HG03460 (cell line): ENCODE measurements at regions not wholly inside any gene's neighbourhood (a gene's known extent, or its start where the extent isn't known, plus 50 kb on each side); places are given as distances from the start of the nearest gene placed in this dataset.
"Not testable (repeated sequence)": the region's sequence is repeated elsewhere in the genome, so short reads cannot be mapped to it uniquely, and the experiment has no call there.

Source experiments
- ATAC-seq: cut with Tn5 transposase; IDR thresholded peaks from one replicate; pipeline ENCODE4 v1.9.1; 2021; ENCODE audit not compliant: unreplicated experiment

DNA sequence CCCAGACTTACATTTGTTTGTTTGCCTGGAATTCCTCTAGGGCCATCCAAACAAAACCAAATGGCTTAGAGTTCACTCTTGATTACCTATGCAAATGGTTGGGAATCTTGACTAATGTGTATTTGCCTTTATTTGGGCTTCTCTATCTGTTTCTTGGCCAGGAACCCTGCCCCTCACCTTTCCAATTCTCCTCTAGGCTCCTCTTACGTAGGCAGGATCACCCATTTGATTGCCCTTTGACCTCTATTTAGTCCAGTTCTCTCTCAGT is 123.0 kb upstream of the DYRK2 start:
- no peak for ATAC-seq

DNA sequence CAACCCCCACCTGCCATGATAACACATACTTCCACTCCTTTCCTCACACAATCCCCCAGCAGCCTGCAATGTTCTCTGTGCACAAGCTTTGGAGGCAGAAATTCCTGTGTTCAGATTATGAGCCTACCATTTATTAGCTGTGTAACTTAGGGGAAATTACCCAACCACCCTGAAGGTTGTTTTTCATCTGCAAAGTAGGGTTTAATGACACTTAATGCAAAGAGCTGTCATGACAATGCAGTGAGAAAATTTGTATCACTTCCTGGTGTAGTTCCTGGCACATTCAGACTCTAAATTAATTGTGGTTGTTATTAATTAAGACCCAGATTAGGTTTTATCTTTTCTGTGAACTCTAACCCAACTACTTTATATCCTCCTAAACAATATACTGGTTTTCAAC is 122.4 kb upstream of the DYRK2 start:
- no peak for ATAC-seq

DNA sequence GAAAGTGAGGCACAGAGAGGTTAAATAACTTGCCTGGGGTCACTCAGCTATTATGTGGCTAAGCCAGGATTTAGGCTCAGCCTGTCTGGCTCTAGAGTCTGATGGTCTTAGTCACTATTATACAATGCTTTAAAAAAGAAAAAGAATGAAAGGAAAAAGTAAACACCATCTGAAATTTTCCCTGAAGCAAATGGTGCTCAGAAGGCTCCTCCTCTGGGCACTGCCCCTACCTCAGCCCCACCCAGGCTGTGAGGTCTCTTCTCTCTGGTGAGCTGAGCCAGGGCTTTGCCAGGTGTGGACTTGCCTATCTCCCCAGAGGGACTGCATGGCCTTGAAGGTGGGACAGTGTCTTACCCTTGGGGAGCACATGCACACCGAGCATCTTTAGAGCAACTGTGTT is 117.5 kb upstream of the DYRK2 start:
- ATAC-seq: no peak

DNA sequence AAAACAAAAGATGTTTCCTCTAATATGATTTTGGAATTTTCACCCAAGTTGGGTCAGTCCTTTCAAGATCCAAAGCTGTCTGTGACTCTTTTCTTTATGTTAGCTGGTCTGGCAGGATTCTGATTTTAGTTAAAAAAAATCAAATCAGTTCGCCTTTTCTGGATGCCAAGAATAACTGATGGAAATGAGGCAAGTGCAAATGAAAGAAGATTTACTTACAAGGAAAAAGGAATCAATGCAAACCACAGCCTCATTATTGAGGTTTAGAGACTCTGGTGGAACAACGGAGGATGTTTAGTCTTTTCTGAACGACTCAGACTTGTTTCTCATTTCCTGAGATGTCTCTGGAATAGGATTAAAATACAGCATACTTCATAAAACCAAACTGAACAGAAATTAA is 117.0 kb upstream of the DYRK2 start:
- ATAC-seq: no peak

DNA sequence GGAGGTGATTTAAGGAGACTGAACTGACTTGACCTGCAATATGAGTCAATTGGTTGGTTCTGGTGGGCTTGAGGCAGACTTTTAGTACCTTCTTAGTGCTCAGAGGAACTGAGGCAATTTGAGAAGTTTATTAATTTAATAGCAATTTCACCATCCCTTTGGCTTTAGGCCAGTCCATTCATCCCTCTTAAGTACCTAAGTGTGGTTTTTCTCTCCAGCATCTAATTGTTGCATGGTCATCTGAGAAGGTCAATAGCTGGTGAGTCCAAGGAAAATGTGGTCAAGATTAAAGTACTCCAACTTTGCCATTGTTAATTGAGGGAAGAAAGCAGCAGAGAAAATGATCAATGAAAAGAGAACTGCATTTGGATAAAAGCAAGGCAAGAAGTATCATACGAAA is 115.4 kb upstream of the DYRK2 start:
- no peak for ATAC-seq

DNA sequence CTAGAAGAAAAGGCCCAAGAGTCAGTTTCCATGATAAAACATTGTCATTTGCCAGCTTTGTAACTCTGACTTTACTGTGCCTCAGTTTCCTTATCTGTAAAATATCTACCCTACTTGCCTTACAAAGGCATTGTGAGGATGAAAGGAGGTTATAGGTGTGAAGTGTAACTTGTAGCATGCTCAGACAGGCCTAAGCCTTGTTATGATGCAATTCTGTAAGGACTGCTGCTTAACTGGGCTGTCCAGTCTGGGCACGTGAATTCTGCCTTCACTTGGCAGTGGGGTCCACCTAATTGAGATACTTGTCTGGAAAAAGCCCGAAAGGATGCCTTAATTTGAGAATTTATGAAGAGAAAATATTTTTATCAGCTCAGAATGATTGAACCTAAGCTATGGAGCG is 114.5 kb upstream of the DYRK2 start:
- ATAC-seq: no peak

DNA sequence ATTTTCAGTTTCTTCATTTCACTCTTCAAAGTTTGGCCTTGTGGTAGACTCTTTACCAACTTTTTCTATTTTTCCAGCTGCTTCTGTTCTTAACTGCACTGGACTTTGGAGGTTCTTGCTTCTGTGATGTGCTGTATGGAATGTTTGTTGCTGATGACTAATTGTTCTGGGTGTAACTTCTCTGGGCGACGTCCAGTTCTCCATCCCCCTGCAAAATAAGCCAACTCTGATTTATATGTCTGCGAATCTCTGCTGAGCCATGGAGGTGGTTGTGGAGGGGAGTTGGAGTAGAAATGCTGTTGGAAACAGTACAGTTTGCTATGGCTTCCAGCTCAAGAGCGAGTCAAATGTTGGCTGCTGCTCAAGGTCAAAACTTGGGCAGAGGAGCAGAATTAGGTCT is 113.9 kb upstream of the DYRK2 start:
- ATAC-seq: no peak

DNA sequence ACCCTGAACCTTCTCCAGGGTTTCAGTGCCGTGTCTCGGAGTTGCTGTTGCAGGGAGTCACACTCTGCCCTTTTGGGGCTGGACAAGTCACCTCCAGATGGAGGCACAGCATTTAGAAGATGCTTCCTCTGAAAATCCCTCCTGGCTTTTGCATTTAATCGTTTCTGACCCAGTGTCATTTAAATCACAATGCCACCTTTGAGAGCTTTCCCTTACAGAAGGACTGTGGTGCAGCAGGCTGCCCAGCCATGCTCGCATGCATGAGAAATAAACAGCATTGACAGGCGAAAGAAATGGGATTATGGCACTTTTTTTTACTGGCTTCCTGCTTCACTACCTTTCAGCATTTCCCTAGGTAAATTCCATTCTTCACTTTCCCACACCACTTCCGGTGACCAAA is 113.4 kb upstream of the DYRK2 start:
- ATAC-seq: no peak

DNA sequence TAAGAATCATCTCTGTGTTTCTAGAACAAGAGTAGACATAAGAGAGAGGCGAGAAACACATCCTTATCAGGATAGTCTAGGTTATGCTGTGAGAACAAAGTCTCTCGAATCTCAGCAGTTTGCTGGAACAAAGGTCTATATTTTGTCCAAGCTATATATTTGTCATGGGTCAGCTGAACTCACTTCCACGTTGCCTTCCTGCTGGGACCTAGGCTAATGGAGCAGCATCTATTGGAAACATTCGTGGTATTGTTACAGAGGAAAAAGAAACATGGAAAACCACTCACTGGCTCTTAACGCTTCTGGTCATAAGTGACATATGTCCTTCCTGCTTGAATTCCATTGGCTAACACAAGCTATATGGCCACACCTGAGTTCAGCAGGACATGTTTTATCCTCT is 112.6 kb upstream of the DYRK2 start:
- no peak for ATAC-seq

DNA sequence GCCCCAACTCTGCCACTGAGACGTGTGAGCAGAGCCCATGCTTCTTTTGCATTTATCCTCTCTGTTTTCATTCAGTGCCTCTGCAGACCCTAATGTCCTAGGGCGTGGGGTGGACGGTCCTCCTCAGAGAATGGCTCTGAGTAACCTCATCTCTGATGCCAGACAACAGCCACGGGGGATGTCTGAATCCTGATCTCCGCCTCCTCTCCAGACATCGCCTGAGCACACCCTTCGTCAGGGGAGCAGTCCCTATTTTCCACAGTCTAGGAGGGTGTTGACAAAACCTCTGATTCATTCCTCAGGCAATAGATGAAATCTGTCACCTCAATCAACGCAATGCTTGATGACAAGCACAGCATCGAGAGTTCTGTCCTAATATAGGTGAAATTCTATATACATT is 109.2 kb upstream of the DYRK2 start:
- no peak for ATAC-seq

DNA sequence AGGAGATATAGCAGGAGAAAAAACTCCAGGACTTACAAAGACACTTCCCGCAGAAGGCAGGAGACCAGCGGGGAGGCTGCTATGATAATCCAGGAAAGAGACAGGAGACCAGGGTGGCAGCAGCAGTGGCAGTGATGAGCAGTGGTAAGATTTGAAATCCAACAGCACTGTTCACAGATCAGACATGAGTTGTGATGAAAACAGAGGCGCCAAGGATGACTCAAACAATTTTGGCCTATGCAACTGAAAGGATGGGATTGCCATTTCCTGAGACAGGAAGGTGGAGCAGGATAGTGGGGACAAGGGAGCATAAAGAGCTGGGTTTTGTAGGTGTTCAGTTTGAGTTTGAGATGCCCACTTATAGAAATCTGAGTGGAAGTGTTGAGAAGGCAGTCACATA is 108.6 kb upstream of the DYRK2 start:
- ATAC-seq: no peak

DNA sequence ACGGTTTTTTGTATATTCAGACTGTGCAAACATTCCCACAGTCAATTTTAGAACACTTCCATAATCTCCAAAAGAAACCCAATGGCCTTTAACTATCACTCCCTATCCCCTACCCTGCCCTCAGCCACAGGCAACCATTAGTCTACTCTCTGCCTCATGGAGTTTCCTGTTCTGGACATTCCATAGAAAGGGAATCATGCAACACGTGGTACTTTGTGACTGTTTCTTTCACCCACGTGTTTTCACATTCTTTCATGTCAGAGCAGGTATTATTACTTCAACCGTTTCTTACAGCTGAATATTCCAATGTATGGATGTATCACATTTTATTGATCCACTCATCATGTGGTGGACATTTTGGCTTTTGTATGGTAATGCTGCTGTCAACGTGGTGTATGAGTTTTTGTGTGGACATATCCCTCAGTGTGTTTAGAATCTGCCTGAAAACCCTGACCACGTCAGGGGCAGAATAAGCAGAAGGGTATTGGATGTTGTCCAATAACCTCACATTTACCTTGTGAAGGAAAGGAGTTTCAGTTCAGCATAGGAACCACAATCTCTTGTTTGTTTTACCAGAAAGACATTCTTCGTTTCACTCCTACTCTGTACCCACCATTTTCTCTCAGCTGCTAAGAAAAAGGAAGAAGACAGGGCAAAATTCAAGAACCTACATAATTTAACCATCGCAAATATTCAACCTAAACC is 107.5 kb upstream of the DYRK2 start:
- no peak for ATAC-seq

DNA sequence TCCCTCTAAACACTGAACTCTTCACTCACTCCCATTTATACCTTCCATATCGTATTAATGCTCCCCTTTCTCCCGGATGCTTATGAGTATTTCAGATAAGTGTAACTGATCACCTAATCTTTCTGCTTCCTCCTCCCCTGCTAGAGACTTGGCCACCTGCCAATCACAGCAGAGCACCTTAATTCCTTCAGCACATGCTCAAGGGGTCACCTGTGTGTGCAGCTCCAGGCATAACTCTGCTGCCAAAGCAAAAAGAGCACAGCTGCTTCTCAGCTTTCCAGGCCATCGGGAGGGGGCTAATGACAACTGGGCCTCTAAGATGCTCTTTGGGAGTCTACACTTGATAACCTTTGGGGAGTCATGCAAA is 106.9 kb upstream of the DYRK2 start:
- ATAC-seq: no peak

DNA sequence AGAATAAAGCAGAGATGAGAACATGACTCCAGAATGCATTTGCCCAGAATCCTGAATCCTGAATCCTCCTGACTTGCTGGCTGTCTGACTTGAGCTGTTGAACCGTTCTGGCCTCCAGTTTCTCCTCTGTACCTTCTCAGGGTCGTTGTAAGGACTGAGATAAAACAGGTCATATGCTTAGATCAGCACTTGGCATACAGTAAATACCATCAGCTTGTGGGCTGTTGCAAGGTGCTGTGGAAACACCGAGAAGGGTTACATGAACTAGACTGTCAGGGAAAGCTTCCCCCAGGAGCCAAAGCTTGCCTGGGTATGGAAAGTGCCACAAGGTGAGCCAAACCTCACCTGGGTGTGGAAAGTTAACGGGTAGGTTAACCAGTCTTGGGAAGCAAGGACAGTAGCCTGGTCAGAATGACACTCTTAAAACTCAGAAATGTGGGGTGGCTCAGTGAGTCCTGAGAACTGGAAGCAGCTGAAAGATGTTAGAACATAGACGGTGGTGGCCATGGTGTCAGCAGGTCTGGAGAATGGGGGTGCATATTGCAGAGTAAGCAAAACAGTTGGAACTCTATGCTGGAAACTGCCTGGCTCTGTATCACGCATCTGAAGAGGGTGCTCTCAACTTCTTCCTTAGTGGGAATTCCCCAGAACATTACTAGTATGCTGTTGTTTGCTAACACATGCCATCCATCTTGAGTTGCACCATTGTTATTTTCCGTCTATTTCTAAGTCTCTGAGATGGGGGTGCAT is 105.3 kb upstream of the DYRK2 start:
- no peak for ATAC-seq

DNA sequence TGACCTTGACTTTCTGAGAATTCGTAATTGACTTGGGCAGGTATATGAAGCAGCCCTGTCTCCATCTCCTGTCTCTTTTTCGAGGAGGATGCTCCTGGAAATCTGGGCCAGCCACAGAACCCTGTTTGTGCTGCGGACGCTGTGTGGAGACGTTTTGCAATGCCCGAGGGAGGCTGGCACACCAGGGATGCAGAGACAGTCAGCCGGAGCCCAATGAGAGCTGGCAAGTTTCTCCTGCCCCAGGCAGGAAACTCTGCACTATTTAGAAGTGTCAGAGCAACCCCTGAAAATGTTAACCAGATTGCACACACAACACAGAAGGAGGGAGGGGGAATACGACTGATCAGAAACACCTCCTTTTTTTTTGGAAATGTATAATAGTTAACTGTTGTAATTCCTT is 103.2 kb upstream of the DYRK2 start:
- ATAC-seq: no peak

DNA sequence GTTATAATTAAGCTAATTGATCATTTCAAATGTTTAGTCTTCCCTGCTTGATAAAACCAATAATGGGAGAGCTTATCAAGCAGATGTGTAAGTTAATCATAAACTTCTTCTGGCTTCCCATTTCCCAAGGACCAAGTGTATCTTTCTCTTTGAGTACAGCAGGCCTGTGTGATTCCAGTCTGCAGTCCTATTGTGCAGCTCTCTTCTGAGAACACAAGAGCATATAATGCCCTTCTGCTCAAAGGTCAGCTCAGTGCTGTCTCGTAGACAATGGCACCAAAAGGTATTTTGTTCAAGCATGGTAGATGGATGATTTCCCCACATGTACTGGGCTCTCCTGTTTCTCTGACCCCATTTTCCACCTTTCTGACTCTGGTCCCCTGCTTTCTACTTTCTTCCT is 101.8 kb upstream of the DYRK2 start:
- no peak for ATAC-seq

DNA sequence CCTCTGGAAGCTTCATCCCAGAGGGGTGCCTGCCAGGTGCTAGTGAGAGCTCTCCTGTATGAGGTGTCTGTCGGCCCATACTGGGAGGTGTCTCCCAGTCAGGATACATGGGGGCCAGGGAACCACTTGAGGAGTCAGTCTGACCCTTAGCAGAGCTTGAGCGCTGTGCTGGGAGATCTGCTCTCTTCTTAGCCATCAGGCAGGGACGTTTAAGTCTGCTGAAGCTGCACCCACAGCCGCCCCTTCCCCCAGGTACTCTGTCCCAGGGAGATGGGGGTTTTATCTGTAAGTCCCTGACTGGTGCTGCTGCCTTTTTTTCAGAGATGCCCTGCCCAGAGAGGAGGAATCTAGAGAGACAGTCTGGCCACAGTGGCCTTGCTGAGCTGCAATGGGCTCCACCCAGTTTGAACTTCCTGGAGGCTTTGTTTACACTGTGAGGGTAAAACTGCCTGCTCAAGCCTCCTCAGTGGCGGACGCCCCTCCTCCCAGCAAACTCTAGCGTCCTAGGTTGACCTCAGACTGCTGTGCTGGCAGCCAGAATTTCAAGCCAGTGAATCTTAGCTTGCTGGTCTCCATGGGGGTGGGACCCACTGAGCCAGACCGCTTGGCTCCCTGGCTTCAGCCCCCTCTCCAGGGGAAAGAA is 93.3 kb upstream of the DYRK2 start:
- ATAC-seq: not testable (repeated sequence)

DNA sequence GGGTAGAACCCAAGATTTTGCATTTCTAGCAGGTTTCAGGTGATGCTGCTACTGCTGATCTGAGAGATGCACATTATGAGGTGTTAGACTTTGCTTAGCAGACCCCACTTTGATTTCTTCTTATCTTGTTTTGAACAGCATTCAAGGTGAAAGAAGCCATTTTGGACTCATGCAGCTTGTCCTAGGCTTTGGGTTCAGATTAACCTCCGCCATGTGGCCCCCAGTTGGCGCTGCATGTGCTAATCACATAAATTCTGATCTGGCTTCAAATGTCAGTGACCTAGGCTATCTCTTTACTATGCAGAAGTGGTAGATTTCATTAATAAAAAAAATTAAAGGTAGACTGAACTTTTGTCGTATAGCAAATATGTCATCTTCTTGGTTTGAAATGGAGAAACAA is 89.8 kb upstream of the DYRK2 start:
- ATAC-seq: no peak

DNA sequence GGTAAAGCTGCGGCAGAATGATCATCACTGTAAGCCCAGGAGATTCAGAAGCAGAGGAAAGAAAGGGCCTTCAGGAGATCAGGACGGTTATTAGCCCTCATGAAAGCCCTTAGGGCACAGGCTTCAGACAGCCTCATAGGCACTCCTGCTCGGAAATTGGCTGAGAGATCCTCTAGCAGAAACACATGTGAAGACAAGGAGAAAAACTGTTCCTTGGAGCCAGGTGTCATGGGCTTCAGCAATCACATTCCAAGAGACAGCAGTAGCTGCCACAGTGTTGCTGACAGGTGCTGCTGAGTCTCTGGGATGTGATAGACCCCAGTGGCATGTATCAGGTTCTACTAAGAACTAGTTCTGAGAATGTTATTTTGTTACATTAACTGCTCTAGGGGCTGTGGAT is 88.8 kb upstream of the DYRK2 start:
- no peak for ATAC-seq

DNA sequence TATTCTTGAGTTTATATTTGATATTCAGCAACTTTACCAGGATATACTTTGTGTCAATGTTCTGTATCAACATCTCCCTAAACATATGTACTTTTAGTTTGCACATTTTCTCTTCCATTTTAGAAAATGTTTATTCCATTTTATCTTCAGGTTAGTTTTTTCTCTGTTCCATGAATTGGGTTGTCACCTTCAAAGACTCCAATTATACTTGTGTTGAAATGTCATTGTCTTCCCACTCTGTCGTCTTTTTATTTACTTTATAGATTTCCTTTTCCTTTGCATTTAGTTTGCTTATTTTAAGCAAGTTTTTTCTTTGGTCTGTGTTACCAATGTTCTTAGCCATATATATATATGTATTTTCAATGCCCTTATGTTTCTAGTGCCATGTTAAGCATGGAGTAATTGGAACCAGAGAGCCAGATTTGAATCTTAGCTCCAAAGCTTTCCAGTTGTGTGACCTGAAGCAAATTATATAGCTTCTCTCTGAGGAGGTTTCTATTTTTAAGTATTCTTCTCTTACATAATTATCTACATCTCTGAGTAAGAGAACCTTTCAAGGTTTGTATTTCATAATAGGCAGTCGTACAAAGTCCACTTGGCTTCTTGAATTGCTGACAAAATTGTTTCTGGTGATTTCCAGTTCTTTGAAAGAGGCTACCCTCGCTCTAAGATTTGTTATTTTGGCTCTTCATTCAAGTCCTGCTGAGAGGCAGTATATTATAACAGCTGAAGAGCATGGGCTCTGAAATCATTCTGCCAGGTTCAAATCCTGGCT is 85.8 kb upstream of the DYRK2 start:
- ATAC-seq: no peak

DNA sequence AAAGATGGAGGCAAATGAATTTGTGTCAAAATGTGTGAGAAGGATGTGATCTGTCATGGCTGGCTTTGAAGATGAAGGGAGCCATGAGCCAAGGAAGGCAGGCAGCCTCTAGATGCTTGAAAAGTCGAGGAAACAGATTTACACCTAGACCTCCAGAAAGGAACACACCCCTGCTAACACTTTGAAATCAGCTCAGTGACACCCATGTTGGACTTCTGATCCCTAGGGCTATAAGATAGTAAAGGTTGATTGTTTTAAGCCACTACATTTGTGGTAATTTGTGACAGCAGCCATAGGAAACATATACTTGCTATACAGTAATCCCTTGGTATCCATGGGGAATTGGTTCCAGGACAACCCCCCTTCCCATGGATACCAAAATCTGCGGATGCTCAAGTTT is 80.5 kb upstream of the DYRK2 start:
- ATAC-seq: no peak

DNA sequence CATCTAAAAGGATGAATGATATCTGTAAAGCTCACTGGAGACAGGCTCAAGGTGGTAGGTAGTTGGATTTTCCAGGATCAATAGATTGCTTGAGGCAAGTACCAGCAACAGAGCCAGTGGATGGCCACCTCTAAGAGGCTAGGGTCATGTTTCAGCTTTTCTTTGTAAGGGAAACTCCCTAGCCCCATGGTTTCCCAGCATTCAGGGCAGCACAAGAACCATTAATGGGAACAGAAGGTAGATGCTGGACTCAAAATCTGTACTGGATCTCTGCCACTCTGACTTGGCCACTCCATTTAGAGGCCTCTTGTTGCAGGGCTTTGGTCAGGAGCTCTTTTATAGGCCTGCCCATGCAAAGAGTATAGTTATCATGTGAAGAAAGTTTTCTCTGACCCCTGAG is 76.1 kb upstream of the DYRK2 start:
- no peak for ATAC-seq
